Lower lobe of right lung (tissue), 2 donors: ENCODE measurements at regions not wholly inside any gene's neighbourhood (a gene's known extent, or its start where the extent isn't known, plus 50 kb on each side); places are given as distances from the start of the nearest gene placed in this dataset.

Source experiments
- ATAC-seq, 2 donors: fragments of 200-7000 bp; cut with Tn5 transposase; one replicate each; pipeline ENCODE4 v1.9.1; 2020 to 2022; ENCODE audit warnings: mild to moderate bottlenecking in 2 of 2, moderate library complexity in 2 of 2
- DNase-seq: peaks from one replicate; pipeline ENCODE4 v3.0.0-alpha.2; 2020
- H3K27ac ChIP-seq: fragments of 200-600 bp; one replicate; pipeline ENCODE4 v1.8.0; 2022
- H3K27me3 ChIP-seq: fragments of 200-600 bp; one replicate; pipeline ENCODE4 v1.8.0; 2022; ENCODE audit warnings: low read depth
- H3K36me3 ChIP-seq: fragments of 200-600 bp; one replicate; pipeline ENCODE4 v1.8.0; 2022; ENCODE audit warnings: mild to moderate bottlenecking
- H3K4me1 ChIP-seq: fragments of 200-600 bp; one replicate; pipeline ENCODE4 v1.8.0; 2022
- H3K4me3 ChIP-seq: fragments of 200-600 bp; one replicate; pipeline ENCODE4 v1.8.0; 2022; ENCODE audit warnings: mild to moderate bottlenecking
- H3K9me3 ChIP-seq: fragments of 200-600 bp; one replicate; pipeline ENCODE4 v1.8.0; 2022
- CTCF ChIP-seq: fragments of 200-600 bp; IDR thresholded peaks from one replicate; pipeline ENCODE4 v1.8.0; 2022; ENCODE audit warnings: antibody characterized with exemption, mild to moderate bottlenecking
- intact Hi-C: fragments of 100-400 bp; cut with DNase I; formaldehyde crosslinking; loops from one replicate; pipeline ENCODE4 v1.11.0; 2022
- donor health status: DM: no; HTN: yes; CAD: no; lungs with severe emphysema.

GRCh38 chr13:81498969-81499368, 1158.0 kb upstream of the SPRY2 start:
- no peak overlapping the region for H3K4me3 ChIP-seq
- no peak for DNase-seq
- TF ChIP-seq CTCF: no peak
- H3K27me3 ChIP-seq: no peaks in the 10 kb centered on the region
- H3K9me3 ChIP-seq: no peaks in the 10 kb centered on the region
- no peak for ATAC-seq
- no peaks in the 10 kb centered on the region for H3K4me1 ChIP-seq
- no peaks in the 10 kb centered on the region for H3K36me3 ChIP-seq
- intact Hi-C loops: no loop called here
- H3K27ac ChIP-seq: no peak overlapping the region

- Histone ChIP-seq H3K27ac (no peak overlapping the region), H3K4me3 (no peak overlapping the region), H3K27me3 (no peaks in the 10 kb centered on the region), H3K9me3 (no peaks in the 10 kb centered on the region), H3K36me3 (no peaks in the 10 kb centered on the region), H3K4me1 (no peaks in the 10 kb centered on the region)
- intact Hi-C loops: no loop called here
- DNase-seq: no peak
- TF ChIP-seq CTCF: no peak
- no peak for ATAC-seq
These were observed 1152.2 kb upstream of the SPRY2 start for GRCh38 chr13:81493144-81493543.

GRCh38 chr13:81492449-81492848, 1151.5 kb upstream of the SPRY2 start:
- TF ChIP-seq CTCF: no peak
- no peak for ATAC-seq
- no peak for DNase-seq

DNA sequence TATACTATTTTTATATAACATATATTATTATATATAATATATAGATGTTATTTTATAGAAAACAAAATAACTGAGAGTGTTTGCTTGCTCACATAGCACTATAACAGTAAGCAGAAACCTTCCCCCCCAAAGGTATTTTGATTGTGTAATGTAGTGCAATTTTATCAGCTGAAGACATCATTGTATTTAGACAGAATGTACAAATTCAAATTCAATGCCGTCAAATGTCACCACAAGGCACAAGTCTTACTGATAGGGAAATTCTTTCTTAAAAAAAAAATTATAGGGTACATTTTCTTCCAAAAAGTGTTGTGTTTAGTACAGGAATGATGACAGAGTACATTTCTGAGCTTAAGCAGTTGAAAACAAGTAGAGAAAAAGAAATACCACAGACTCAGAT, 1147.1 kb upstream of the SPRY2 start:
- Histone ChIP-seq H3K4me1 (no peaks in the 10 kb centered on the region), H3K27ac (no peak overlapping the region), H3K4me3 (no peak overlapping the region), H3K27me3 (no peaks in the 10 kb centered on the region), H3K36me3 (no peaks in the 10 kb centered on the region), H3K9me3 (no peaks in the 10 kb centered on the region)
- TF ChIP-seq CTCF: no peak
- DNase-seq: no peak
- intact Hi-C loops: no loop called here
- no peak for ATAC-seq

More at GRCh38 chr13:81492449-81492848, 1151.5 kb upstream of the SPRY2 start:
- no peak overlapping the region for H3K4me3 ChIP-seq
- H3K27ac ChIP-seq: no peak overlapping the region
- intact Hi-C loops: no loop called here
- no peaks in the 10 kb centered on the region for H3K9me3 ChIP-seq
- H3K36me3 ChIP-seq: no peaks in the 10 kb centered on the region
- H3K27me3 ChIP-seq: no peaks in the 10 kb centered on the region
- H3K4me1 ChIP-seq: no peaks in the 10 kb centered on the region

DNA sequence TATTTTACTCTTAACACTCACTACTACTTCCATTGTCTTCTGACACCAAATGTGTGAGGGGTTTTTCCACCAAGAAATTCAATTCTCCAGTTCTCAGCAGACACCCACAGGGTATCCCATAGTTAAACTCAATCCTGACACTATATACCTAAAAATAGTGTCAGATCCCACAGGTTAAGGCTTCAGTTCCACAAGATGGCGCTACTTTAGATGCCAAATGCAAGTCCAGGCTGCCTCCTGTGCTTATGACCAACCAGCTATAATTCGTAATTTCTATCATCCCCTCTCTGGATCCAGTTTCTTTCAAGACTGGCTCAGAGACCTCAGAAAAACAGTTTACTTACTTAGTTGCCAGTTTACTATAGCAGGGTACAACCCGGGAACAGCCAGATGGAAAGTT, 1146.2 kb upstream of the SPRY2 start:
- Histone ChIP-seq H3K4me1 (no peaks in the 10 kb centered on the region), H3K27me3 (no peaks in the 10 kb centered on the region), H3K9me3 (no peaks in the 10 kb centered on the region), H3K27ac (no peak overlapping the region), H3K36me3 (no peaks in the 10 kb centered on the region), H3K4me3 (no peak overlapping the region)
- no peak for TF ChIP-seq CTCF
- intact Hi-C loops: no loop called here
- ATAC-seq: no peak
- DNase-seq: no peak

DNA sequence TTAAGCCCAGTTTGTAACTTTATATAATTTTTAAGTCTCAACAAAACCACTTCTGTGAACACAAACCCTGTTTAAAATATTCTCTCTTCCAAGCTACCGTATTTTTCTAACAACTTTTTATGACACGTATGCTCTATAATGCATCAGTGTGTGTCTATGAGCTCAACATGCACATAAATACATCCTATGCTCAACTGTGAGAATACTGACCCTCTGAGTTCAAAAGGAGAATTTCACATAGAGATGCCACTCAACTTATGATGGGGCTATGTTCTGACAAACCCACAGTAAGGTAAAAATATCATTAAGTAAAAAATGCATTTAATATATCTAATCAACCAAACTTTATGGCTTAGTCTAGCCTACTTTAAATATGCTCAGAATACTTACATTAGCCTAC, 1139.7 kb upstream of the SPRY2 start:
- no peak for TF ChIP-seq CTCF
- Histone ChIP-seq H3K27me3 (no peaks in the 10 kb centered on the region), H3K4me3 (no peak overlapping the region), H3K36me3 (no peaks in the 10 kb centered on the region), H3K9me3 (no peaks in the 10 kb centered on the region), H3K27ac (no peak overlapping the region), H3K4me1 (no peaks in the 10 kb centered on the region)
- ATAC-seq (no peak), DNase-seq (no peak)
- intact Hi-C loops: no loop called here
